DMS79 (cell line): ENCODE measurements at regions not wholly inside any gene's neighbourhood (a gene's known extent, or its start where the extent isn't known, plus 50 kb on each side); places are given as distances from the start of the nearest gene placed in this dataset.
"Not testable (repeated sequence)": the region's sequence is repeated elsewhere in the genome, so short reads cannot be mapped to it uniquely, and the experiment has no call there.

Source experiments
- DNase-seq: peaks from one replicate; lab custom pipeline; 2025; lab: John Stamatoyannopoulos, UW

GRCh38 chr11:33554219-33554618 is 146.4 kb downstream of the C11orf91 start:
- no peak for DNase-seq

GRCh38 chr11:33553486-33553885 is 147.1 kb downstream of the C11orf91 start:
- DNase-seq, result no peak

- no peak for DNase-seq
These were observed 147.9 kb downstream of the C11orf91 start for GRCh38 chr11:33552756-33553155.

DNA sequence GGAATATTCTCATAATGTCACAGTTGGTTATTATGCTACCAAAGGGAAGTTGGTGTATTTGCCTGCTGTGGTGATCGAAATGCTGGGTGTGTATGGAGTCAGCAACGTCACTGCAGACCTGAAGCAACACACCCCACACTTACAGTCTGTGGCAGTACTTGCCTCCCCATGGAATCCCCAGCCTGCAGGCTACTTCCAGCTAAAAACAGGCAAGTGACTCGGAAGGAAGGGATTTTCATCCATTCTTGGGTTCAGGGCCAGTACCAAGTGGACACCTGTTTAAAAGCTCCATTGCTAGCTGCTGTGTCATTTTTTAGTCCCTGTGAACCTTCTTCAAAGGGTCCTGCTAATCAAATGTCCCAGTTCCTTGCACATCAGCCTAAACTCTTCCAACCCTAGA is 149.6 kb downstream of the C11orf91 start:
- no peak for DNase-seq

- no peak for DNase-seq
These were observed 151.1 kb downstream of the C11orf91 start for GRCh38 chr11:33549483-33549882.

DNA sequence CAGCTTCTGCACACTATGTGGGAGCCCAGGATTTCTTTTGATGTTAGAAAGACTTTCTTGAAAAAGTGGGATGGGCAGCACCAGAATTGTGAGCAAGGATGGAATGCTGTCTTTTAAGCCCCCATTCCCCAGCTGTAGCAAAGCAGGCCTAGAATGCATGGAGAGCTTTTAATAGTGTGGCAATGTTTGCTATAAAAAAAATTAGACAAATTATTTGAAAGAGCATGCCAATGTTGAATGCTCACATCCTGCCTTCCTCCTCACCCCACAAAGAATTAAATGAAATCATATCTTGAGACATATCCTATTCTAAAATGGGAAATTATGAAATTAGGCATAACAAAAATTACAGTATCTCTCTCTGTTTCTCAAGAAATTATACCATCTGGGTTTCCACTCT is 154.7 kb downstream of the C11orf91 start:
- no peak for DNase-seq

DNA sequence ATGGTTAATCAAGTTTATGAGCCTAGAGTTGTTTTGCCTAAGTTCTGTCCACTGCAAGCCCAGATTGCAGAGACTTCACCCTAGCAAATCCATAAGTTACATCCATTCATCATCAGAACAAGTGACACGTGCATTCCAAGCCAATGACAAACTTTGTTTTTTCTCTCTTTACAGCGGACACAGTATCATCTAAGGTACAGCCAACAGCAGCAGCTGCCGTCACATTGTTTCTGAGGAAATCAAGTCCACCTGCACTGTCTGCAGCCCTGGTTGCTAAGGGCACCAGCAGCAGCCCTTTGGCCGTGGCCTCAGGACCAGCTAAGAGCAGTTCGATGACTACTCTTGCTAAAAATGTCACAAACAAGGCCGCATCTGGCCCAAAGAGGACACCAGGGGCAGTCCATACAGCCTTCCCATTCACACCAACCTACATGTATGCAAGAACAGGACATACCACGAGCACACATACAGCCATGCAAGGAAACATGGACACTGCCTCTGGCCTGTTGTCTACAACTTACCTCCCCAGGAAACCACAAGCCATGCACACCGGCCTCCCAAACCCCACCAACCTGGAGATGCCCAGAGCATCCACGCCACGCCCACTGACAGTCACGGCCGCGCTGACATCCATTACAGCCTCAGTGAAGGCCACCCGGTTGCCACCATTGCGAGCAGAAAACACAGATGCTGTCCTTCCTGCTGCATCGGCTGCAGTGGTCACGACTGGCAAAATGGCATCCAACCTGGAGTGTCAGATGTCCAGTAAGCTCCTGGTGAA is 155.8 kb downstream of the C11orf91 start:
- DNase-seq, result no peak

DNA sequence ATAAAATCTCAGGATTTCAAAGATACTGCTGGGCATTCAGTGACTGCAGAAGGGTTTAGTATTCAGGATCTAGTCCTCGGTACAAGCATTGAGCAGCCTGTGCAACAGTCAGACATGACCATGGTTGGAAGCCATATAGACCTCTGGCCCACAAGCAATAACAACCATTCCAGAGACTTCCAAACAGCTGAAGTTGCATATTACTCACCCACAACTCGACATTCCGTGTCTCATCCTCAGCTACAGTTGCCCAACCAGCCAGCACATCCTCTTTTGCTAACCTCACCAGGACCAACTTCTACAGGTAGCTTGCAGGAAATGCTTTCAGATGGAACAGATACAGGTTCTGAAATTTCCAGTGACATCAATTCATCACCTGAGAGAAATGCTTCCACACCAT is 156.8 kb downstream of the C11orf91 start:
- no peak for DNase-seq

GRCh38 chr11:33542921-33543320 is 157.7 kb downstream of the C11orf91 start:
- no peak for DNase-seq

DNA sequence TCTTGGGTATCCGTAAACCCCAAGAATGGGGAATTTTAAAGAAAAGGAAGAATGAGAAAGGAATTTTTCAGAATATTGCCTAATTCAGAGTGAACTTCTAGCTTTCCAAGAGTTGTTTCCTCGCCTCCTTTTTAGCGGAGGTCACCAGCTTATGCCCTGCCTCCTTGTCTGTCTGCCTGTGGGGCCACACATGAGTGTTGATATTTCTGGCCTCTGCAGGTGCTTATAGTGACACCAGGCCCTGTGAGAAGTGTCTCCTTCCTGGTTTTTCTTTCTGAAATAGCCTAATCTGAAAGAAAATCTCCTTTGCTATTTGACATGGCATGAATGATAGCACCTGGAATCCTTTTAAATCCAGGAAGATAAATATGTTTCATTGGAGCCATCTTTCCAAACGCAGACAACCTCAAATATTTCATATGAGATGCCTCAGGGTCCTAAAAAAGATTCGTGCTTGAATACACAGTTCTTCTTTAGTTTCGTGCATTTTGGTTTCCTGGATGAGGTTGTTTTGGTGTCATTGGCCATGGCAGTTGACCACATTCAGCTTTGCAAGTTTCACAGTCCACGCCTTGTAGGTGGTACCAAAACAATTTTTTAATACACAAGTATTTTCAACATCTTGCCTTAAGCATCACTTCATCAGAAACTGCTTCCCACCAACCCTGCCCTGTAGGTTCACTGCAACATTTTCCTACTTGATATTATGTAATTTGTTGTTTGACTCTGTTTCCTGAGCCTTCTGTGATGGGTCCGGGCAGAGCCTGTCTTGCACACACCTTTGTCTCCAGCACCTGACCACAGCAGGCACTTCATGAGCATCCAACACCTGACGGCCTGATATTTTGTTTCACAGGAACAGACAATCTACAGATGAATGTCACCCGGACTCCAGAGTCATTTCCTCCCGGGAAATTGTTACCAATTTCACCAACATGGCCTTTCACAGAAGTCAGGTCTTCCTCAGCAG is 159.4 kb downstream of the C11orf91 start:
- DNase-seq, result no peak

GRCh38 chr11:33540427-33540826 is 160.2 kb downstream of the C11orf91 start:
- no peak for DNase-seq

DNA sequence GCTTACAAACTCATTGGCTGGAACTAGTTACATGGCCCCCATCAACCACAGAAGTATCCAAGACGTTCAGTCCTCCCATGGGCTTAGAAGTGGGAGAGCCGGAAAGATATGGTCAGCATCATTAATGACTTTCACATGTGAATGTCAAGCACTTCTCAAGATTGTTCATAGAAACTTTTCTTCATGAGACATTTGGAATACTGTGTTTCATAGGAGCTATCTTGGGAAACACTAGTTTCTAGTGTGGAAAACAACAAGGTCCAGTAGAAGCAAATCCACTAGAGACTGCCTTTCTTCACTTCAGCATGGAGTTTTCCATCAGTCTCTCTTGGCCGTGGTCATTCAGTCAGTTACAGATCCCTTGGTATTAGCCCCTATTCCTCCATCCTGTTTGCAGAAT is 160.9 kb downstream of the C11orf91 start:
- no peak for DNase-seq

DNA sequence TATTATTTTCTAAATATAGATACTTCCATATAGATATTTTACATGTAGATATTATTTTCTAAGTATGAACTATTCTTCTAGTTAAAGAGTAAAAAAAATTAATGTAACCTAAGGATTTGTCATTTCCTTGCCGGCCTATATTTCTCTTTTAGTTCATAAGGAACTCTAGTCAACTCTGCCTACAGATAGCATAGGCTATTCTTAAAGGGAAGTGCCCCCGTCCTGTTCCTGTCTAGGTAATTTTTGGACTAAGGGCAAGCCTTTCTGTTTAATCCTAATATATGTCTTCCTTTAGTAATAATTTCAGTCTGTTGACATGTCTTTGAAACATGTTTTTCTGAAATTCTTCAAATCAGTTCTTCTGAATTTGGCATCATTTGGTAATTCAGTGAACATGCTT is 161.9 kb downstream of the C11orf91 start:
- DNase-seq, result no peak

DNA sequence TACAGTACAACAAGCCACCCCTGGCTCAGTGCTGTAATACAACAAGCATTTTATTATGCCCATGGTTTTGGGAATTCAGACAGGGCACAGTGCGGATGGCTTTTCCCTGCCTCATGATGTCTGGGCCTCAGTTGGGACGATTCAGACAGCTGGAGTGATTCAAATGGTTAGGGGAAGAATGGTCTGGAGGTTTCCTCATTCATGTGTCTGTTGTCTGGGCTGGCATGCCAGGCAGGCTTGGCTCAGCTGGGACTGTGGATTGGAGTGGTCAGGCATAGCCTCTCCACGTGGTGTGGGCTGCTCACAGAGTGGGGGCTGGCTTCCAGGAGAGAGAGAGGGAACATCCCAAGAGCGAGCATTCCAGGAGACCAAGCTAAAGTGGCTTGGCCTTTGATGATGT is 164.4 kb downstream of the C11orf91 start:
- no peak for DNase-seq

GRCh38 chr11:33534575-33534974 is 166.1 kb downstream of the C11orf91 start:
- DNase-seq, result no peak

GRCh38 chr11:33533386-33534052 is 167.1 kb downstream of the C11orf91 start:
- DNase-seq, result no peak

DNA sequence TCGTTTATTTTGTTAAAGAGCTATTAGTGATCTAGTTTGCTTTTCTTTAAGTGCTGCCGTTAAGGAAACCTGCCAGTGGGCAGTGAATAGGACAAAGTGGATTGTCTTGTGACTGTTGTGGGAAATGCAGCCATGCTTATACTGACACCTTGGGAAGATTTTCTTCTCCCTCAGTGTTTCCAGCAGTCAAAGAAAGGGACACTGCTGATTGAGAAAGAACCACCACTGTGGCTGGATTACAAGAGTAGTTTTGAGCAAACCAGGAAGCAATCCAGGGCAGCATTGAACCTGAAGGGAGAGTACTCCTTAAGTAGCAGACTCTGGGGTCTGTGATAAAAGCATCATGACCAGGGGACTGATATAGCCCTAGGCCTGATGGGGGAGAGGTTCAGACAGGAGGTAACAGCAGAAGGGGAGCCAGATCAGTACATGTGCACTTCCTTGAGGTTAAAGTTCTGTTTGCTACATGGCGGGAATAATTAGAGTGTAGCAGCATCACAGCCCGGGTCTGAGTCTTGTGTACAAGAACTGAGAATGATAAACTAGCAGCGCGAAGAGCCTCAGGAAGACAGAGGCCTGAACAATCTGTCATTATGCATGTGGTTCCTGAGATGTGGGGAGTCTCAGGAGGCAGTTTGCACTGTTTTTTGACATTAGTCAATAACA is 167.8 kb downstream of the C11orf91 start:
- DNase-seq, result no peak

- no peak for DNase-seq
These were observed 168.4 kb downstream of the C11orf91 start for GRCh38 chr11:33532257-33532656.

GRCh38 chr11:33531743-33532181 is 168.9 kb downstream of the C11orf91 start:
- DNase-seq, result no peak

DNA sequence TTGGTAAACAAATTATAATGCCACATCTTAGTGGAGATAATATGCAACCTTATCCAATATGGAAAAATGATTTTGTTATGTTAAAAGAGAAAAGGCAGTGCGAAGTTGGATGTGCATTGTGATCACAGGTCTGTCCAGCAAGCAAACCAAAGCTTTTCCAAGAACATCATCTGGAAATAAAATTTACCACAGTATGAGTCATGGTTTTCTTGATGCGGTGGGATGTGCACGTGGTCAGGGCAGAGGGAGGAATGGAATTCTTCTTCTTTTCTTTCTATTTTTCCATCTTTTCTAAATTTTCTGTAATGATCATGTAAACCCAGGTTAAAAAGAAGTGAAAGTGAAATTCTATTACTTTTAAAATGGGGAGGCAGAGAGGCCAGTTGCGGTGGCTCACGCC is 169.8 kb downstream of the C11orf91 start:
- DNase-seq, result no peak

DNA sequence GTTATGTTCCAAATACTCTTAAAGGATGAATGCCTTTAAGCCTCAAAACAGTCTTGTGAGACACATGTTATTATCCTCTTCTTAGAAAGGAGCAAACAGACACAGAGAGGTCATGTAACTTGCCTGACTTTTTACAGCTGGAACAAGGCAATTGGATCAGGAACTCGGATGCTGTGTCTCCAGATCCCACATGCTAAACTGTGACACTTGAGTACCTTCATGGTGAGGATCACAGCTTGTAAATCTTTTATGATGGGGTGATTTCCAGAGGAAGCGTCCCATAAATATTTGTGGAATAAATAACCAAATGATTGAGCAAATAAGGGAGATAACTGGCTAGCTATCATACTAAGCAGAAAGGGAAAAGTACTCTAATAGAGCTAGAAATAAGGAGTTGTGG is 171.2 kb downstream of the C11orf91 start:
- no peak for DNase-seq

GRCh38 chr11:33527738-33528137 is 172.9 kb downstream of the C11orf91 start:
- not testable (repeated sequence) for DNase-seq
